Uterus (tissue), 2 donors: ENCODE measurements at regions not wholly inside any gene's neighbourhood (a gene's known extent, or its start where the extent isn't known, plus 50 kb on each side); places are given as distances from the start of the nearest gene placed in this dataset.

ENCODE experiments used
- POLR2A ChIP-seq, 2 donors: fragments of 450-650 bp; IDR thresholded peaks; one replicate each; pipeline ENCODE4 v1.6.1; 2016; ENCODE audit warnings: antibody characterized with exemption in 2 of 2, mild to moderate bottlenecking in 1 of 2, moderate library complexity in 1 of 2
- TF ChIP-seq, protein P1 (sequence below), 4 experiments: fragments of 200-600 bp in 2 of 4; fragments of 450-650 bp in 2 of 4; sonication (generic) in 2 of 4; IDR thresholded peaks; one replicate each; pipeline ENCODE4 v1.5.1; 2016 to 2019; ENCODE audit warnings: antibody characterized with exemption in 4 of 4, mild to moderate bottlenecking in 2 of 4, moderate library complexity in 1 of 4

DNA sequence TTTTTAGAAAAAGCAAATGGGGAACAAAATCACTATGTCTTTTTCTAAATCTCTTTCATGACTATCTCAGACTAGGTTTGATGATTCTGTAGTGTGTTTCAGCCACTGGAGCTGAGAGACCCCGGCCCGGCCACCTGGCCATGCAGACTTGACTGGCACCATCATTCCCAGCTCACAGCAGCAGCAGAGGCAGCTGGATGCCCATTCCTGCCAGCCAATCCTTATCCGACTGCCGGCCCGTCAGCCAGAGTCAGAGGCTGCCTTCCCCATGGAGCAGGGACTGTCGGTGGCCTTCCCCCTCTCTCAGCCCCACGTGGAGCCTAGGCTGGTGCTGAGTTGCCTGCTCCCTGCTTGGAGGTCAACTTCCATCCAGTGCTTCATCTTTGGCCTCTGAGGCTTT, 56.0 kb upstream of the WSB1 start:
- TF ChIP-seq, protein P1, sequence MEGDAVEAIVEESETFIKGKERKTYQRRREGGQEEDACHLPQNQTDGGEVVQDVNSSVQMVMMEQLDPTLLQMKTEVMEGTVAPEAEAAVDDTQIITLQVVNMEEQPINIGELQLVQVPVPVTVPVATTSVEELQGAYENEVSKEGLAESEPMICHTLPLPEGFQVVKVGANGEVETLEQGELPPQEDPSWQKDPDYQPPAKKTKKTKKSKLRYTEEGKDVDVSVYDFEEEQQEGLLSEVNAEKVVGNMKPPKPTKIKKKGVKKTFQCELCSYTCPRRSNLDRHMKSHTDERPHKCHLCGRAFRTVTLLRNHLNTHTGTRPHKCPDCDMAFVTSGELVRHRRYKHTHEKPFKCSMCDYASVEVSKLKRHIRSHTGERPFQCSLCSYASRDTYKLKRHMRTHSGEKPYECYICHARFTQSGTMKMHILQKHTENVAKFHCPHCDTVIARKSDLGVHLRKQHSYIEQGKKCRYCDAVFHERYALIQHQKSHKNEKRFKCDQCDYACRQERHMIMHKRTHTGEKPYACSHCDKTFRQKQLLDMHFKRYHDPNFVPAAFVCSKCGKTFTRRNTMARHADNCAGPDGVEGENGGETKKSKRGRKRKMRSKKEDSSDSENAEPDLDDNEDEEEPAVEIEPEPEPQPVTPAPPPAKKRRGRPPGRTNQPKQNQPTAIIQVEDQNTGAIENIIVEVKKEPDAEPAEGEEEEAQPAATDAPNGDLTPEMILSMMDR (IDR thresholded peaks at IDR 0.05): no peak
- TF ChIP-seq POLR2A (IDR thresholded peaks at IDR 0.05): no peak
